Stromal cell of bone marrow (primary cell): ENCODE measurements at regions not wholly inside any gene's neighbourhood (a gene's known extent, or its start where the extent isn't known, plus 50 kb on each side); places are given as distances from the start of the nearest gene placed in this dataset.
A peak's percentile ranks its signal among the peaks of the same experiment; 100 is the strongest.
"Not testable (repeated sequence)": the region's sequence is repeated elsewhere in the genome, so short reads cannot be mapped to it uniquely, and the experiment has no call there.

ENCODE experiments used
- DNase-seq: peaks from one replicate; pipeline ENCODE4 v3.0.0-alpha.2; 2012; ENCODE audit warnings: low read depth

DNA sequence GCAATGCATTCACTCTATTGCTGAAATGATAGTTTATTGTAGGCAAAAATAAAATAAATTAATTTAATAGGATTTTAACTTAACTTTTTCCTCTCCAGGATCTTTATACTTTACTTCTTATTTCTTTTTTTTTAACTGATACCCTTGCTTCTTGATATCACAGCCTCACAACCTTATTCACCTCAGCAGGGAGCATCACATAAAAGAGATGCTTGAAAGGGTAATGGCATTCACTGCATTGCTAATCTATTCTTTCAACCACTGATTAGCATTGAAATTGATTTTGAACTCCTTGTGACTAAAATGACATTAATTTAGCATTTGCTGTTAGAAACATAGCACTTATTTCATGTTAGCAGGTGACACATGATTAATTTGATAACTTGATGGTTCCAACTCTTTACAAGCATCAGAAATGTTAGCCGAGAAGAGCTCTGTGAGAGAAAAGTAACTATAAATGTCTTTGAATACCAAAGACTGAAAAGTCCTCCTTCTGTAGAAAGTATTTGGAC is 689.5 kb upstream of the MGAT4C start:
- no peak for DNase-seq

DNA sequence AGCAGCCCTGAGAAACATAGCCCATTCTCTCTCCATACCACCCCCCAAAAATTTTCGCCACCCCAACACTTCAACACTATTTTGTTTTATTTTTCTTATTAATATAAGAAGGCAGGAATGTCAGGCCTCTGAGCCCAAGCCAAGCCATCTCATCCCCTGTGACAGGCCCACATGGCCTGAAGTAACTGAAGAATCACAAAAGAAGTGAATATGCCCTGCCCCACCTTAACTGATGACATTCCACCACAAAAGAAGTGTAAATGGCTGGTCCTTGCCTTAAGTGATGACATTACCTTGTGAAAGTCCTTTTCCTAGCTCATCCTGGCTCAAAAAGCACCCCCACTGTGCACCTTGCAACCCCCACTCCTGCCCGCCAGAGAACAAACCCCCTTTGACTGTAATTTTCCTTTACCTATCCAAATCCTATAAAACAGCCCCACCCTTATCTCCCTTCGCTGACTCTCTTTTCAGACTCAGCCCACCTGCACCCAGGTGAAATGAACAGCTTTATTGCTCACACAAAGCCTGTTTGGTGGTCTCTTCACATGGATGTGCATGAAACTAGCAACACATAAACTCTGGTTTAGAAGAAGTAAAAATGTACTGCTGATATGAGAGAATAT is 688.1 kb upstream of the MGAT4C start:
- DNase-seq = not testable (repeated sequence)

DNA sequence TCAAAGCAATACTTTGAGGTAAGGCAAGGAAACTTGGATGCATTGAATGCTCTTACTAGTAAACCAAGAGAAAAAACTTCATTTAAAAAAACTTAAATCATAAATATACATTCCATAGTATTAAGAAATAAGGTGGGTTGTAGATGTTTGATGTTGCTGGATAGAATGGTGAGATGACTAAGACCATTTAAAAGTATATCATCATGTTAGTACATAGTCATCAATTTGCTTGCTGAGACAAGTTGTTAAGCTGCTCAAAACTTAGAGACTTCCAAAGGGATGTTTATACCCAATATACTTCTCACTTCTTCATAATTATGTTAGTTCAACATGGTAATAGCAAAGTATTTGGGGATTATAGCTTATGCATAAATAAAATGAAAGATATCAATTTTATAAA is 675.5 kb upstream of the MGAT4C start:
- DNase-seq = no peak

DNA sequence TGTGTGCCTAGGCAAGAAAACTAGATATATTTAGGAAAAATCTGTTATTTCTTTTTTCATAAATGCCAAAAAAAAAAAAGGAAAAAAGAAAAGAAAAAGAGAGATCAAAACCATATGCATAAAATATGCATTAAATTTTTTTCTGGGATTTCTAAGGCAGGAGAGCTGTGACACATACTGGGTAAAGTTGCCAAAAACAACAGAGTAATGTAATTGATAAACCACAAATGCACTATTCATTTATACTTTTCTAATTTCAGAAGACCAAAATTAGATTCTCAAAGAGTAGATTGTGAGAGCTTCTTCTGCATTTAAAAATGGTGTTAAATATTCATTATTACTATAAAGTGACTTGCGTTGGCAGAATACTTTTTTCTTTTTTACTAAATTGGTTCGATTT is 673.8 kb upstream of the MGAT4C start:
- DNase-seq = no peak

DNA sequence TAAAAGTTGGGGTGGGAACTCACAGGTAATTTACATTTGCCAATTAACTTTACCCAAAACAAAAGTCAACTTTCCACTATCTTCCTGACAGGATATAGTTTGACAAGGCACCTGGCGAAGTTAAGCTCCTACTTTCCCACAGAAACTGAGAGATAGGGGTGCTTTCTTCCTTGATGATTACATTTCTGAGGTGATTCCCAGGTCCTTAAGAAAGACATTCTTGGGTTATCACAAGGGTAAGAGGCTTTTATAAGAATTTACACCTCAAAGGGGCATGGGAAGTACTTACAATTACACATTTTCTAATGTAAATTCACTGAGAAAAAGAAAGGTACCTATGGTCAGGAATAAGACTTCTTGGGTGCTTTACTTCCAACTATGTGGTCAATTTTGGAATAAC is 660.9 kb upstream of the MGAT4C start:
- no peak for DNase-seq

DNA sequence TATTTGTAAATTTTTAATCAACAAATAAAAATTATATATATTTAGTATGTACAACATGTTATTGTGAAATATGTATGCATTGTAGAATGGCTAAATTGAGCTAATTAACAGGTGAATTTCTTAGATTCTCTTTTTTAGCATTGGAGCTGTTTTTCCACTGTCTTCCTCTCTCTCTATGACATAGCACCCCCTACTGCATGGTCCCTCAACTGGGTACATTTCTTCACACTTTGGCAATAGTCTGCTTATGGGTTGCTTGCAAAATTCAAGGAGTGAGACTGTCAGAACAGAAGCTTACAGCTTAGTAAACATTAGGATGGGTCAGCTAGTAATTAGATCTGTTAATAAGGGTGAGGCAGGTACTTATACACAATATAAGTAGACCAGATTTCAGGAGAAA is 658.5 kb upstream of the MGAT4C start:
- DNase-seq = peak; percentile 35

DNA sequence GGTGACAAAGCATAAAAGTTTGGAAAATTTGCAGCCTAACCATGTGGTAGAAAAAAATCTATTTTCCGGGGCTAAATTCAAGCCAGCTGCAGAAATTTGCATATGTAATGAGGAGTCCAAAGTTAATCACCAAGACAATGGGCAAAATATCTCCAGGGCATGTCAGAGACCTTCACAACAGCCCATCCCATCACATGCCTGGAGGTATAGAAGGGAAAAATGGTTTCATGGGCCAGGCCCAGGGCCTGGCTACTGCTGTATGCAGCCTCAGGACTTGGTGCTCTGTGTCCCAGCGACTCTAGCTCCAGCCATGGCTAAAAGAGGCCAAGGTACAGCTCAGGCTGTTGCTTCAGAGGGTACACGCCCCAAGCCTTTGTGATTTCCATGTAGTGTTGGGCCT is 655.8 kb upstream of the MGAT4C start:
- no peak for DNase-seq

DNA sequence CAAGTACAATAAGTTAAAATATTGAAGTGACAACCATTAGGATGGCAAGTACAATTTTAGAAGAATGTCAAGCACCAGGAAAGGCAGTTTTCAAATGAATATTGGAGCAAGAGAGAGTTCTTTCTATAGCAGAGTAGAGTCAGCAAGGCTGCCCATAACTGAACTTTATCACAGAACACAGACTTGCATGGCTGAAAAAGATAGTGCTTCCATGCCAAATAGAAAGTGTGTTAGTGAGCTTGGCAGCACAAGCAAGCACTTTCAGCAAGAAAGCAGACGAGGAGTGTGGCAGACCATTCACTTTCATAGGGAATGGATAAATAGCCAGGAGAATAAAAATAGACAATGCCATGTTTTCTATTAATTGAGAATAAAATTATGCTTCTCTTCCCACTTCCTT is 647.0 kb upstream of the MGAT4C start:
- DNase-seq = no peak

DNA sequence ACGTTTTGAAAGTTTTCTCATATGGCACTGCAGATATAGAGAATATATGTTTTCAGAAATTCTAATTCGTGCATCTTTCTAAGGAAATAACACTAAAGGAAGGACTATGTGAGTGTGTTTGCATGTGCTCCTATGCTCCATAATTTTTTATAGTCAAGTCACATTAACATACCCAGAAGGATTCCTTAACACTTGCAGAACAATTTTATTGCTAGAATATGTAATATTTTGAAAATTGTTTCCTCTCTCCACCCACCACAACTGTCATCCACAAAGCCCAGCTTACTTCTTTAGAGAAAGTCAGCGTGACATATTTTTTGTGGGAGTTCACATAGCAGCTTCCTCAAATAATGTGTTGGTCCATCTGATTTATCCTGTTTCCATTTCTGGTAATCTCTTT is 604.6 kb upstream of the MGAT4C start:
- no peak for DNase-seq

DNA sequence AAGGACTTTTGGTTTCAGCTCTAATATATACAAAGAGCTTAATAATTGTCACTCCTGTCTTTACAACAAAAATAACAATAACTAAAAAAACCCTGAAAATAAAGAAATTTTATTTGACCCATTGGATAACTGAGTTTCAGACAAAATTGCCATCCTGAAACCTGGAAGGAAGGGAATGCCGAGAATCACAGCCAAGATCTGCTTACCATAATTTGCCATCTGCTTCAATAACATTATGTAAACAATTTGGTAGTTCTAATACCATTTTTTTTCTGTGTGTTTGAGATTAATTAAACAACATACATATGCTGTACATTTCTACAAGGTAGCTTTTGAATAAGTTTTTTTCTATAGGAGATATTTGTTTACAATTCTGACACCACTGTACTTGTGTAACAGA is 596.3 kb upstream of the MGAT4C start:
- DNase-seq = no peak

DNA sequence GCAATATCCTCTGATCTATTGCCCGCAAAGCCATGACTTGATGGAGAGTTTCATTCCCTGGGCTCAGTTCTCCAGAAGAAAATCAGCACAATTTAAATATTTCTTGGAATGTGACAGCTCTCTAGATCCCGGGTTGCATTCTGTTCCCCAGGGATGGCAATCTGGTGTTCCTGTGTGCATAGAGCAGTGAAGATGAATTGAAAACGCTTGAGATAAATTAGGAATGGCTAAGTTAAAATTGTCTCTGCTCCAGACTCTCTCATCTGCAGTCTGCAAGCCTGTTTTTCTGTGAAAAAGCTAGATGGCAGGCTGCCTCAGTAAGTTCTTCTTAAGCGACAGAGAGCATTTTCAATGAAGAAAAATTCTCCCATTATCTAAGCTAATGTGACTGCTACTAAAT is 582.5 kb upstream of the MGAT4C start:
- DNase-seq = peak; percentile 6

DNA sequence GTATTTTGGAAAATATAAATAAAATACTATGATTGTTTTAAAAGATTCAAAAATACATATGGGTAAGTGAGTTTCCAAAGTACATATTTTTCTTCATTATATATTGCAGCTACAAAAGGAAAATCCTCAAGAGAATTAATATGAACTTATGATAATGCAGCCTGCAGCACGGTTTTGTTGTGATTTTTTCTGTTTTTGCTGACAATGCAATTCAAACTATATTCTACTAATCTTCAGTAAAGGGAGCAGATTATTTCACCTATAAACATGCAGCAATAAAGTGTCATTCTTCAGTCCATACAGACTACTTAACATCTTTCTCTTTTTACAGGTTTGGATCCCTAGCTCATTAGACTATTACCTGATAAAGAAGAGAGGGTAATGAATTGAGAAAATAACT is 582.1 kb upstream of the MGAT4C start:
- no peak for DNase-seq

DNA sequence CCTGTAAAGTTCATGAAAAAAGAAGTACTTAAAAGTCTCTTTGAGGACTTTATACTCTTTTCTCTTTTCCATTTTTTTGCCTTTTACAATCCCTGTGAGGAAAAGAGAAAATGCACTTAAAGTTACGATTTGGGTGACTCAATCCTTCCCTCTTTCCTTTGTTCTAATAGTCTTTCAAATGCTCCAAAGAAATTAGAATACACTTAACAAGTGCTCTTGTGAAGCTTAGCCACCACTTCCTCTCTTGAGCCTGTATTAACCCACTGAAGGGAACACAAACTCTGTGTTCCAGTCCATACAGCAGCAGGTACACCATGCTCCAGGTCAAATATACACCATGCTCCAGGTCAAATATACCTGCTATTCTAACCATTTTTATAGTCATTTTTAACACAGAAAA is 581.1 kb upstream of the MGAT4C start:
- no peak for DNase-seq

DNA sequence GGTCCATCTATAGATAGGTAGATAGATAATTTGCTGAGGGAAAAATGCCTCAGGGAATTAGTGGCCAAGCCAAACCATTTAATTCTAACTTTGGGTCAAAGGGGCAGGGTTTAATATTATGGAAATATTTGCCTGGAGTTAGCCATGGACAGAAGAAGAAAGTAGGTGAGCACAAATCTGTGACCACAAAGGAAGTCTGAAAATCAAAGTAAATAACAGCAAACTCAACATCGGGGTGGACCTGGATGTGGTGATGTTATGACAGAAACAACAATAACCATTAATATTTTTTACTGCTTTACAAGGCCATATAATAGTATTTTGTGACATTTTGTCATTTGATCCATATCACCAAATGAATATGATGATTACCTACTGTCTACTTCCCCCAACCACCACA is 578.0 kb upstream of the MGAT4C start:
- DNase-seq = no peak

DNA sequence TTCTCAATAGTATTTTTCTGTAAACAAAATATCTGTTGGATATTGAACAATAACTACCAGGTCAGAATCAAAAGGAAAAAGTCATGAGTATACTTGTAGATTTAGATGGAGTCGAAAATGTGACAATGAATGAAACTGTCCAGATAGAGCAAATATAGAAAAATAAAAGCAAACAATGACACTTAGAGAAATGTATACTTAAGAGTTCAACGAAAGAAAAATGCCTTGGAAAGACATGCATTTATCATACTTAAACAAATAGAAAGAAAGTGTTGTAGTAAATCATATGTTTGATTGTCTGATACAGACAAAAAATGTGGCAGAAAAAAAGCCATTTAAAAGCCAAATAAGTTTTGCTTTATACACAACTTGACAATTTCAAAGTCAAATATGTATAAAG is 571.2 kb upstream of the MGAT4C start:
- no peak for DNase-seq

DNA sequence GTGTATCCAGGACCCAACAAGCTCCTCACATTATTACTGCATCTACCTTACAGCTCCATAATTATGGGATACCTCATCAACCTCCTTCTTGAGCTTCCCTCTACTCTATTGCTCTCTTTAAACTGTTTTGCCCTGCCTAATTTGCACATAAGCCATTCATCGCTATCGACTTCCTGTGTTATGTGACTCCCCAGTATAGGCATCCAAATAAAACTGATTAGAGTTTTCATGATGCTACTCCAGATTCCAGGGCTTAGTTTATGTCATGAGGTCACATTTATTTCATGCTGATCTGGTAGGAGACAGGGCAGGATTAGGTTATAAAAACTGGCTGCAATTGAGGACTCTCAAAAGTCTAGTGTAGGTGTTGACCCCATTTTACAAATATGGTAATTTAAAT is 569.9 kb upstream of the MGAT4C start:
- DNase-seq = no peak

DNA sequence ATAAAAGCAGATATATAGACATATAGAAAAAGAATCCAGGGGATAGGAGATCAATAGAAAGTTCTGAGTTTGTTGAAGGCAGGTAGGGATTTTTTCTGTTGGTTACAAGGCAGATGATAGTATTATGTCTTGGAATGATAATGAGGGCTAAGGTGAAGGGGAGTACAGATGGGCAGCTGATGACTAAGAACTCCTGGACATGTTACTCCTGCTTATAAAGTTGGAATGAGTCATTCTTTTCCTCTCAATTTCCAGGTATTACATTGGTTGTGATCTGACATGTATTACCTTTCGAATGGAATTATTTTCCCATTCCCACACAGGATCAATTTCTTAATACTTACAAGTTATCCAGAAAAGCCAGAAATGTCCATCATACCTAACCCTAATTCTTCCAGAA is 545.2 kb upstream of the MGAT4C start:
- DNase-seq = no peak

DNA sequence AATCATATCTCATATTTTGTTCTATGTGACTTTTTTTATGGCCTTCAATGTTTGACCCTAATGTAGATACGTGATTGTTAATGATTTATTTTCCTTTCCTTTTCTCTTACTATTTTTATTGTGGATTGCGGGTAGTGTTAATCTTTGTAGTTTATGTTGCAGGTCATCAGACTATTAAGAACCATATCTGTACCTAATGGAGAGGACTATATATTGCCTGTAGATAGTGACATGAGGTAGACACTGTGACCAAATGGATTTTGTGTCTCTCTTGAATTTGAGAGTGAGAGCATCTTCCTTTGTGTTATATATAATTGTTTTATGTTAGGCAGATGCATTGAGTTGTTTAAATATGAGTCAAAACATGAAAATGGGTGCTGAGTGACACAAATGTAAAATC is 543.4 kb upstream of the MGAT4C start:
- DNase-seq = no peak

DNA sequence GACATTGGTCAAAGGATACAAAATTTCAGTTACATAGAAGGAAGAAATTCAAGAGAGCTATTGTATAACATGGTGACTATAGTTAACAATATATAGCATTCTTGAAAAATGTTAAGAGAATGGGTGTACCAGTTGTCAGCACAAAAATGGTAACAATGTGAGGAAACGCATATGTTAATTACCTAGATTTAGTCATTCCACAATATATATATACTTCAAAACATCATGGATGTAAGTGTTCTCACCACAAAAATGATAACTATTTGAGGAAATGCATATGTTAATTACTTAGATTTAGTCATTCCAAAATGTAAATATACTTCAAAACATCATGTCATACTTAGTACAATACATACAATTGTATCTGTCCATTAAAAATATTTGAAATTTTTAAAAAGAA is 540.4 kb upstream of the MGAT4C start:
- DNase-seq = no peak

DNA sequence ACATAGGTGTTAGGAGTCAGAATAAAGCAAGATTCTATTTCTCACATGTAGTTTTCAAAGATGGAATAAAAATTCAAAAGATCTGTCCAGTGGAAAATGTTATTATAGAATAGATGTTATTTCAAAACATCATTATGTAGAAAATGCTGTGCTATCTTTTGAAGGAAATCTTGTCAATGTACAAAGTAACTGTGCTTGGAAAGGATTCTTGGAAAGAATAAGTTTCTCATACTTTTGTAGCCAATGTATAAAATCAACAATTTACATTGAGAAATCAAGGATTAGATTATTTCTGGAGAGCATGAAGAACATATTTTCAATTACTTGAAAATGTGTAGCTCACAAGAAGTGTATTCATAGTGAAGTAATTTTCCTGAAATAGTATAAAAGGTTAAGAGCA is 532.5 kb upstream of the MGAT4C start:
- no peak for DNase-seq

DNA sequence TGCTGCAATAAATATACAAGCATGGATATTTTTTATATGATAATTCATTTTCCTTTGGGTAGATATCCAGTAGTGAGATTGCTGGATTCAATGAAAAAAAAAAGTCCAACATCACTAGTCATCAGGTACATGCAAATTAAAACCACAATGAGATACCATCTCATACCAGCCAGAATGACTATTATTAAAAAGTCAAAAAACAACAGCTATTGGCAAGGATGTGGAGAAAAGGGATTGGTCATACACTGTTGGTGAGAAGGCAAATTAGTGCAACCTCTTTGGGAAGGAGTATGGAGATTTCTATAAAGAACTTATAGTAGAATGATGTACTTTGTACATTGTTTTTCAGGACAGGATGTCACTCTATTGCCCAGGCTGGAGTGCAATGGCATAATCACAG is 531.2 kb upstream of the MGAT4C start:
- no peak for DNase-seq

DNA sequence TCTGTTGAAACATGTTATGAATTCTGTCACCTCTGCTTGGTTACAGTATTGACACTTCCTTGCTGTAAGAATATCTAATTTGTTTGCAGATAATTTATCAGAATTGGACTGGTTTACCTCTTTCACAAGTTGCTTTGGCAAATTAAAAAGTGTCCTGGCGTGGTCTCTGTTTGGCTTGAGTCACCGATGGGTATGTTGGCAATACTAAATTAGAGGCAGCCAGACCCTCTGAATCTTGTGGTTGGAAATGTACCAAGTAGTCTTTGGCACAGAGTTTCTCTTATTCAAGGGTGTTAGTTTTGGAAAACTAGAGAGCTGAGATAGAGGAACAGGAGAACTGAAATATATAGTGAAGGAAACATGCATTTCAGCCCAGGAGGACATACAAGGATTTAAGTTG is 521.1 kb upstream of the MGAT4C start:
- DNase-seq = peak; percentile 15

DNA sequence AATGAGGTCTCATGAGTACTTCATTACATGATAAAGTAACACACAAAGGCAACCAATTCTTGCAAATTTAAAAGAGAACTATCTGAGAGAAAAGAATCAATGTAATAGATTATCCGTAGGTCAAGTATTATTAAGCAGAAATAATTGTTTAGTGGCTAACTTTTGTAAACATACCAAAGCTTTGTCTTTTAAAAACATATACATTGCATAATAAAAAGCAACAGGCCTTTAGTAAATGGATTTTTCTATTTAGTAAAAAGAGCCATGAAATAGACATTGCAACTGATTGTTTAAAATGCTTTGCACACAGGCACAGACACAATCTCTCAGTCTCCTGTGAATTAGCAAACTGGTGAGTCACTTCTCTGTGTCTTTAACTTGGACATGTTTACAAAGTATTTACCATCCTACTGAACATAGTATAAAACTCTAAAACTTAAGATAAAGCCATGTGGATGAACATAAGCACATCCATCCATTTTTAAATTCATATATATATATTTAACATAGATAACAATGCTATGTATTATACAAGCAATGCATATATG is 518.7 kb upstream of the MGAT4C start:
- DNase-seq = peak; percentile 18

DNA sequence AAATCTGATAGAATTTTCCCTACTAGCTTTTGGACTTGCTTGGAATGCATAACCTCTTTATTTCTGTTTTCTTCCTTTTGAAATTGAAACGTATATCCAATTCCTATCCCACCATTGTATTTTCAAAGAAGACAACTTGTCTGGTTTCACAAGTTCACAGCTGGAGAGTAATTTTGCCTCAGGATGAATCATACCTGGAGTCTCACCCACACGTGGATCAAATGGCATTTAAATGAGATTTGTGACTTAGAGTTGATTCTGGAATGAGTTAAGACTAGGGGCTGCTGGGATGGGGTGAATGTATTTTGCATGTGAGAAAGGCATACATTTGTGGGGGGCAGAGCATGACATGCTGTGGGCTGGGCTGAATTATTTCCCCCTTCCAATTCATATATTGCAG is 516.5 kb upstream of the MGAT4C start:
- DNase-seq = no peak
